ENCODE measurements at regions not wholly inside any gene's neighbourhood (a gene's known extent, or its start where the extent isn't known, plus 50 kb on each side); places are given as distances from the start of the nearest gene placed in this dataset.

- no peaks in the 10 kb centered on the region for H3K27me3 ChIP-seq
- DNase-seq (ENCODE audit: low spot score), result no peak
- no peak overlapping the region for H3K27ac ChIP-seq
- Mint-ChIP-seq H3K9me3 (no peaks in the 10 kb centered on the region), H3K4me3 (no peak overlapping the region), H3K27me3 (ENCODE audit: insufficient read depth, low read depth) (no peaks in the 10 kb centered on the region), H3K27ac (no peak overlapping the region), H3K4me1 (no peaks in the 10 kb centered on the region), H3K36me3 (no peaks in the 10 kb centered on the region)
- no peaks in the 10 kb centered on the region for H3K79me2 ChIP-seq (ENCODE audit: low read depth)
- H3K4me2 ChIP-seq, result no peak overlapping the region
- no peaks in the 10 kb centered on the region for H4K20me1 ChIP-seq (ENCODE audit: low read depth)
- no peaks in the 10 kb centered on the region for H3K36me3 ChIP-seq
- no peak overlapping the region for H3K9ac ChIP-seq
- no peaks in the 10 kb centered on the region for H3K4me1 ChIP-seq
- TF ChIP-seq EZH2 (IDR thresholded peaks at IDR 0.05) (no peak), CTCF (IDR thresholded peaks at IDR 0.05) (no peak), EZH2phosphoT487 (IDR thresholded peaks at IDR 0.05) (no peak)
- no peaks in the 10 kb centered on the region for H3K9me3 ChIP-seq (ENCODE audit: low read depth)
- no peaks in the 10 kb centered on the region for H3F3A ChIP-seq (ENCODE audit: low read depth)
- H3K4me3 ChIP-seq, result no peak overlapping the region
- H2AFZ ChIP-seq (replicated peaks), result no peak overlapping the region
Measured at GRCh38 chr3:89586676-89587075, 479.3 kb downstream of the EPHA3 start.

- no peak overlapping the region for H3K4me2 ChIP-seq
- H3F3A ChIP-seq (ENCODE audit: low read depth), result no peaks in the 10 kb centered on the region
- Mint-ChIP-seq H3K27me3 (ENCODE audit: insufficient read depth, low read depth) (no peaks in the 10 kb centered on the region), H3K4me1 (no peaks in the 10 kb centered on the region), H3K4me3 (no peak overlapping the region), H3K27ac (no peak overlapping the region), H3K36me3 (no peaks in the 10 kb centered on the region), H3K9me3 (no peaks in the 10 kb centered on the region)
- H2AFZ ChIP-seq (replicated peaks), result no peak overlapping the region
- no peaks in the 10 kb centered on the region for H4K20me1 ChIP-seq (ENCODE audit: low read depth)
- H3K27me3 ChIP-seq, result no peaks in the 10 kb centered on the region
- no peaks in the 10 kb centered on the region for H3K9me3 ChIP-seq (ENCODE audit: low read depth)
- no peak for TF ChIP-seq EZH2phosphoT487 (IDR thresholded peaks at IDR 0.05)
- no peak for TF ChIP-seq CTCF (IDR thresholded peaks at IDR 0.05)
- no peak for TF ChIP-seq EZH2 (IDR thresholded peaks at IDR 0.05)
- H3K9ac ChIP-seq, result no peak overlapping the region
- DNase-seq (ENCODE audit: low spot score), result no peak
- H3K79me2 ChIP-seq (ENCODE audit: low read depth), result no peaks in the 10 kb centered on the region
- no peak overlapping the region for H3K4me3 ChIP-seq
- H3K4me1 ChIP-seq, result no peaks in the 10 kb centered on the region
- no peaks in the 10 kb centered on the region for H3K36me3 ChIP-seq
- no peak overlapping the region for H3K27ac ChIP-seq
Measured at GRCh38 chr3:89606151-89606550, 498.7 kb downstream of the EPHA3 start.

- H3K4me1 Mint-ChIP-seq, result peaks cover 4% of the 10 kb centered on the region
- DNase-seq (ENCODE audit: low spot score), result no peak
- no peaks in the 10 kb centered on the region for H3K79me2 ChIP-seq (ENCODE audit: low read depth)
- H4K20me1 ChIP-seq (ENCODE audit: low read depth), result no peaks in the 10 kb centered on the region
- H3K27me3 ChIP-seq, result no peaks in the 10 kb centered on the region
- no peaks in the 10 kb centered on the region for H3K9me3 ChIP-seq (ENCODE audit: low read depth)
- H2AFZ ChIP-seq (replicated peaks), result no peak overlapping the region
- TF ChIP-seq EZH2phosphoT487 (IDR thresholded peaks at IDR 0.05), result no peak
- no peak for TF ChIP-seq CTCF (IDR thresholded peaks at IDR 0.05)
- TF ChIP-seq EZH2 (IDR thresholded peaks at IDR 0.05), result no peak
- H3F3A ChIP-seq (ENCODE audit: low read depth), result no peaks in the 10 kb centered on the region
- no peak overlapping the region for H3K4me3 Mint-ChIP-seq
- no peak overlapping the region for H3K27ac ChIP-seq
- H3K36me3 ChIP-seq, result no peaks in the 10 kb centered on the region
- H3K9me3 Mint-ChIP-seq, result no peaks in the 10 kb centered on the region
- H3K9ac ChIP-seq, result no peak overlapping the region
- H3K4me3 ChIP-seq, result no peak overlapping the region
- H3K36me3 Mint-ChIP-seq, result no peaks in the 10 kb centered on the region
- H3K4me2 ChIP-seq, result no peak overlapping the region
- no peak overlapping the region for H3K27ac Mint-ChIP-seq
- H3K27me3 Mint-ChIP-seq (ENCODE audit: insufficient read depth, low read depth), result no peaks in the 10 kb centered on the region
- no peaks in the 10 kb centered on the region for H3K4me1 ChIP-seq
Measured at GRCh38 chr3:89612027-89612426, 504.6 kb downstream of the EPHA3 start.

GRCh38 chr3:89613241-89613640 lies 505.8 kb downstream of the EPHA3 start:
- Histone ChIP-seq H4K20me1 (ENCODE audit: low read depth) (no peaks in the 10 kb centered on the region), H3K79me2 (ENCODE audit: low read depth) (no peaks in the 10 kb centered on the region), H3K9ac (no peak overlapping the region), H3K36me3 (no peaks in the 10 kb centered on the region), H3K4me2 (no peak overlapping the region), H2AFZ (replicated peaks) (no peak overlapping the region), H3K27me3 (no peaks in the 10 kb centered on the region), H3K4me3 (no peak overlapping the region), H3F3A (ENCODE audit: low read depth) (no peaks in the 10 kb centered on the region), H3K9me3 (ENCODE audit: low read depth) (no peaks in the 10 kb centered on the region), H3K4me1 (no peaks in the 10 kb centered on the region), H3K27ac (no peak overlapping the region)
- Mint-ChIP-seq H3K27ac (no peak overlapping the region), H3K4me1 (peaks cover 4% of the 10 kb centered on the region), H3K27me3 (ENCODE audit: insufficient read depth, low read depth) (no peaks in the 10 kb centered on the region), H3K36me3 (no peaks in the 10 kb centered on the region), H3K4me3 (no peak overlapping the region), H3K9me3 (no peaks in the 10 kb centered on the region)
- TF ChIP-seq EZH2phosphoT487 (IDR thresholded peaks at IDR 0.05) (no peak), CTCF (IDR thresholded peaks at IDR 0.05) (no peak), EZH2 (IDR thresholded peaks at IDR 0.05) (no peak)
- no peak for DNase-seq (ENCODE audit: low spot score)

Measured in neural progenitor cell (in vitro differentiated cells).